Testis (tissue), 2 donors: ENCODE measurements at regions not wholly inside any gene's neighbourhood (a gene's known extent, or its start where the extent isn't known, plus 50 kb on each side); places are given as distances from the start of the nearest gene placed in this dataset.

ENCODE experiments used
- DNase-seq: peaks from one replicate; pipeline ENCODE4 v3.0.0-alpha.2; 2019
- H3K27ac ChIP-seq, 2 donors: fragments of 200-600 bp; sonication (generic); one replicate each; pipeline ENCODE4 v1.5.1; 2019
- H3K27me3 ChIP-seq: fragments of 200-600 bp; sonication (generic); one replicate; pipeline ENCODE4 v1.5.1; 2019
- H3K36me3 ChIP-seq: fragments of 200-600 bp; sonication (generic); one replicate; pipeline ENCODE4 v1.5.1; 2017; ENCODE audit warnings: low read depth; ENCODE audit errors: missing control alignments
- H3K4me1 ChIP-seq: fragments of 200-600 bp; sonication (generic); one replicate; pipeline ENCODE4 v1.5.1; 2019
- H3K4me3 ChIP-seq, 2 donors: fragments of 200-600 bp; sonication (generic); one replicate each; pipeline ENCODE4 v1.5.1; 2017 to 2019
- H3K9me3 ChIP-seq: fragments of 200-600 bp; sonication (generic); one replicate; pipeline ENCODE4 v1.5.1; 2017
- CTCF ChIP-seq, 3 experiments: fragments of 450-650 bp in 2 of 3; fragments of 200-600 bp in 1 of 3; sonication (generic) in 1 of 3; IDR thresholded peaks; one replicate each; pipeline ENCODE4 v1.5.1; 2016 to 2019; ENCODE audit warnings: antibody characterized with exemption in 3 of 3, mild to moderate bottlenecking in 2 of 3, moderate library complexity in 1 of 3
- POLR2A ChIP-seq: fragments of 450-650 bp; IDR thresholded peaks from one replicate; pipeline ENCODE4 v1.6.1; 2017; ENCODE audit warnings: antibody characterized with exemption, mild to moderate bottlenecking, moderate library complexity
- WGBS, 2 donors: methylation state at CpG; one replicate each; pipeline ENCODE4 v1.1.5; 2018; 5-methylcytosine and 5-hydroxymethylcytosine counted together
- intact Hi-C: fragments of 100-400 bp; cut with DNase I; formaldehyde crosslinking; loops from one replicate; pipeline ENCODE4 v1.15.1; 2023; ENCODE audit warnings: low total_unique reads

DNA sequence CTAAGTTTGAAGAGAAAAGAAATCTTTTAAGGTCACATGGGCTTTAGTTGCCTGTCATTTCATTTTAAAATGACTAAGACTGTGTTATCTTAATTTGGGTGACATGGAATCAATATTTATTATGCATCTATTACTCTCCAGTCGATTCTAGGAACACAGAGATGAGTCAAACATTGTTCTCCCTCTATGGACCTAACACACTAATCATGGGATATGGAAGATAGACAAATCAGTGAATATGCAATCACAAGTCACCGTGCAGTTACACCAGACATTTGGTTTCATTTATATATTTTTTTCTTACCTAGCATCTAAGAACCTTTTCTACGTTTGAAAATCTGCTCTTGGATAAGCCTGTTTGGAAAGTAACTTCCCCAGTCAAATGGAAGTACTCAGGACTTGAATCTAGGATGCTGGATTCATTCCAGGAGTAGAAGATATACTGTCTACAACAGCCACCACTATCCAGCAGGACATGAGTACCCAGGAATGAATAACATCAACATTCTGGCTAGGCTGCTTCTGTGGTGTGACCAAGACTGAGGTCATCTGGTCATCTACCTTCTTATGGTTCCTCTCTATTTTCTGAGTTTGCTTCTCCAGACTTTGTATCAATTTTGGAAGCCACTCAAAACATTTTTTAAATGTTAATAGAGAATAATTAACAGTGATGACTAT is 902.9 kb upstream of the LRRN3 start:
- no peak overlapping the region for H3K4me3 ChIP-seq
- WGBS, 2 donors, result 84 to 90% methylated on average over 3 of the region's 3 CpGs
- H3K9me3 ChIP-seq, result no peaks in the 10 kb centered on the region

GRCh38 chr7:110204527-110204926 is 886.4 kb upstream of the LRRN3 start:
- DNase-seq, result peak; percentile 39
- no peak overlapping the region for H3K4me3 ChIP-seq

More for the DNA sequence above, 902.9 kb upstream of the LRRN3 start:
- Histone ChIP-seq H3K27me3 (no peaks in the 10 kb centered on the region), H3K27ac (no peak overlapping the region), H3K4me1 (no peaks in the 10 kb centered on the region), H3K36me3 (no peaks in the 10 kb centered on the region)
- no peak for DNase-seq
- intact Hi-C loops, result no loop called here
- no peak for TF ChIP-seq POLR2A
- no peak for TF ChIP-seq CTCF (IDR thresholded peaks at IDR 0.05)

GRCh38 chr7:110205899-110206298 is 885.0 kb upstream of the LRRN3 start:
- DNase-seq, result no peak
- no peaks in the 10 kb centered on the region for H3K4me1 ChIP-seq
- H3K4me3 ChIP-seq, result no peak overlapping the region
- H3K27me3 ChIP-seq, result no peaks in the 10 kb centered on the region
- H3K36me3 ChIP-seq, result no peaks in the 10 kb centered on the region
- no peak overlapping the region for H3K27ac ChIP-seq
- intact Hi-C loops, result no loop called here
- no peak for TF ChIP-seq CTCF (IDR thresholded peaks at IDR 0.05)
- TF ChIP-seq POLR2A, result no peak
- 14 to 53% methylated on average over 1 of the region's 1 CpG for WGBS, 2 donors
- H3K9me3 ChIP-seq, result no peaks in the 10 kb centered on the region

More at GRCh38 chr7:110204527-110204926, 886.4 kb upstream of the LRRN3 start:
- H3K27ac ChIP-seq, result no peak overlapping the region
- no peaks in the 10 kb centered on the region for H3K36me3 ChIP-seq
- 86 to 89% methylated on average over 3 to 4 of the region's 4 CpGs for WGBS, 2 donors
- intact Hi-C loops, result no loop called here
- no peaks in the 10 kb centered on the region for H3K27me3 ChIP-seq
- H3K9me3 ChIP-seq, result no peaks in the 10 kb centered on the region
- no peak for TF ChIP-seq CTCF (IDR thresholded peaks at IDR 0.05)
- no peak for TF ChIP-seq POLR2A
- no peaks in the 10 kb centered on the region for H3K4me1 ChIP-seq

GRCh38 chr7:110209884-110210283 is 881.0 kb upstream of the LRRN3 start:
- intact Hi-C loops, result no loop called here

More at GRCh38 chr7:110209884-110210283, 881.0 kb upstream of the LRRN3 start:
- TF ChIP-seq CTCF (IDR thresholded peaks at IDR 0.05) (no peak), POLR2A (no peak)
- no peaks in the 10 kb centered on the region for H3K4me1 ChIP-seq
- no peaks in the 10 kb centered on the region for H3K9me3 ChIP-seq
- no peak overlapping the region for H3K27ac ChIP-seq
- H3K27me3 ChIP-seq, result no peaks in the 10 kb centered on the region
- DNase-seq, result no peak
- H3K4me3 ChIP-seq, result no peak overlapping the region
- H3K36me3 ChIP-seq, result no peaks in the 10 kb centered on the region
- 42 to 63% methylated on average over 1 of the region's 1 CpG for WGBS, 2 donors
